NT2/D1 (cell line): ENCODE measurements at regions not wholly inside any gene's neighbourhood (a gene's known extent, or its start where the extent isn't known, plus 50 kb on each side); places are given as distances from the start of the nearest gene placed in this dataset.

Experiments used
- SUZ12 ChIP-seq: IDR thresholded peaks from 2 replicates; pipeline ENCODE4 v1.6.1; 2011; ENCODE audit not compliant: insufficient read length, insufficient read depth; ENCODE audit errors: extremely low read depth
- ZNF274 ChIP-seq: IDR thresholded peaks from 2 replicates; pipeline ENCODE4 v1.6.1; 2011; ENCODE audit warnings: mild to moderate bottlenecking, low read depth, low read length

DNA sequence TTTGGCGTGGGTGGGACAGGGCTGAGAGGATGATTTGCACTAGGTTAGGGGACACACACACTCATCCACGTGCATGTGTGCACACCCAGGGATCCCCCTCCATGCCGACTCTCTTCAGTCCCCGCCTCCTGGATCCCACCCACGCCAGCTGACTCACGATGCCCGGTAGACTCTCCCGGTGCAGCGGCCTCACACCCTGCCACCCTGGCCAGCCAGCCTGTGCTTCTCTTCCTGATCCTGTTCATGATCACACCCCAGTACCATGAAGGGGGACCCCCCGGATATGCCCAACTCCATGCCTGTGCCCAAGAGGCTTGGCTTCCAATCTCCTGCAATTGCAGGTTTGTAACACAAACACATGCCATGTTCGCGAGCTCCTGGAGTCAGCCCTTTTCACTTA is 157.8 kb upstream of the HDAC4 start:
- TF ChIP-seq SUZ12 (no peak), ZNF274 (no peak)
